Activated CD8-positive, alpha-beta T cell treated with anti-CD3 and anti-CD28 coated beads, Interleukin-2, amount 10 ng/mL, durations not matched to agents 7 days and 5 days (primary cell): ENCODE measurements at regions not wholly inside any gene's neighbourhood (a gene's known extent, or its start where the extent isn't known, plus 50 kb on each side); places are given as distances from the start of the nearest gene placed in this dataset.
A peak's percentile ranks its signal among the peaks of the same experiment; 100 is the strongest.

Experiments used
- ATAC-seq: fragments of 150-1000 bp; cut with Tn5 transposase; one replicate; pipeline ENCODE4 v1.10.0; 2021; ENCODE audit warnings: moderate library complexity
- CTCF ChIA-PET: fragments of 350-600 bp; sonication (Branson Sonifier 250); formaldehyde crosslinking; loops from one replicate; lab custom pipeline; 2021; ENCODE audit warnings: antibody characterized with exemption; lab: Charles Lee
- POLR2A ChIA-PET: fragments of 350-600 bp; sonication (Branson Sonifier 250); formaldehyde crosslinking; loops from one replicate; lab custom pipeline; 2021; ENCODE audit warnings: antibody characterized with exemption; lab: Charles Lee
- DNase-seq: peaks from one replicate; pipeline ENCODE4 v3.0.0-alpha.2; 2020
- H3K27ac Mint-ChIP-seq: one replicate; pipeline ENCODE4 v1.8.0; 2021; ENCODE audit warnings: mild to moderate bottlenecking, mixed read lengths
- H3K27me3 Mint-ChIP-seq: one replicate; pipeline ENCODE4 v1.8.0; 2021; ENCODE audit warnings: low read depth, mixed read lengths
- H3K36me3 Mint-ChIP-seq: one replicate; pipeline ENCODE4 v1.8.0; 2021; ENCODE audit warnings: low read depth, mixed read lengths
- H3K4me1 Mint-ChIP-seq: one replicate; pipeline ENCODE4 v1.8.0; 2021; ENCODE audit warnings: low read depth, mixed read lengths
- H3K4me3 Mint-ChIP-seq: one replicate; pipeline ENCODE4 v1.8.0; 2021; ENCODE audit warnings: mild to moderate bottlenecking, mixed read lengths
- H3K9me3 Mint-ChIP-seq: one replicate; pipeline ENCODE4 v1.8.0; 2022; ENCODE audit warnings: mixed read lengths; ENCODE audit not compliant: insufficient read depth

GRCh38 chr18:22283116-22283395 lies 113.7 kb downstream of the GATA6 start:
- H3K27me3 Mint-ChIP-seq: no peaks in the 10 kb centered on the region
- H3K36me3 Mint-ChIP-seq: no peaks in the 10 kb centered on the region
- no peaks in the 10 kb centered on the region for H3K9me3 Mint-ChIP-seq
- H3K4me1 Mint-ChIP-seq: peaks cover 6% of the 10 kb centered on the region
- DNase-seq (no peak), ATAC-seq (no peak)
- POLR2A ChIA-PET: interaction anchor here (1.5 kb wide), 1 partner anchor 60 kb away, joined by 4 read pairs; no protein-coding TSS in a partner anchor
- CTCF ChIA-PET: no interaction called here
- H3K27ac Mint-ChIP-seq: no peak overlapping the region
- no peak overlapping the region for H3K4me3 Mint-ChIP-seq

GRCh38 chr18:22282311-22283115 lies 113.1 kb downstream of the GATA6 start:
- H3K9me3 Mint-ChIP-seq: no peaks in the 10 kb centered on the region
- H3K27me3 Mint-ChIP-seq: no peaks in the 10 kb centered on the region
- no peak overlapping the region for H3K4me3 Mint-ChIP-seq
- ATAC-seq (peak; percentile 82), DNase-seq (no peak)
- H3K4me1 Mint-ChIP-seq: peaks cover 6% of the 10 kb centered on the region
- ChIA-PET POLR2A (interaction anchor here (1.5 kb wide), 1 partner anchor 60 kb away, joined by 4 read pairs; no protein-coding TSS in a partner anchor), CTCF (no interaction called here)
- no peaks in the 10 kb centered on the region for H3K36me3 Mint-ChIP-seq
- H3K27ac Mint-ChIP-seq: peak overlapping the region; percentile 40

GRCh38 chr18:22280453-22280750 lies 111.0 kb downstream of the GATA6 start:
- Mint-ChIP-seq H3K4me3 (no peak overlapping the region), H3K36me3 (no peaks in the 10 kb centered on the region), H3K27me3 (no peaks in the 10 kb centered on the region), H3K4me1 (peaks cover 6% of the 10 kb centered on the region), H3K9me3 (no peaks in the 10 kb centered on the region), H3K27ac (no peak overlapping the region)
- DNase-seq (no peak), ATAC-seq (no peak)
- CTCF ChIA-PET: no interaction called here
- POLR2A ChIA-PET: no interaction called here

GRCh38 chr18:22279741-22280452 lies 110.5 kb downstream of the GATA6 start:
- Mint-ChIP-seq H3K36me3 (no peaks in the 10 kb centered on the region), H3K9me3 (no peaks in the 10 kb centered on the region), H3K27ac (no peak overlapping the region), H3K4me3 (no peak overlapping the region), H3K4me1 (peaks cover 6% of the 10 kb centered on the region), H3K27me3 (no peaks in the 10 kb centered on the region)
- DNase-seq (no peak), ATAC-seq (no peak)
- POLR2A ChIA-PET: no interaction called here
- CTCF ChIA-PET: no interaction called here

- H3K27ac Mint-ChIP-seq: no peak overlapping the region
- CTCF ChIA-PET: no interaction called here
- no peaks in the 10 kb centered on the region for H3K9me3 Mint-ChIP-seq
These were observed 109.4 kb downstream of the GATA6 start for GRCh38 chr18:22278798-22279197.

GRCh38 chr18:22277758-22278157 lies 108.4 kb downstream of the GATA6 start:
- no peak overlapping the region for H3K4me3 Mint-ChIP-seq
- H3K36me3 Mint-ChIP-seq: no peaks in the 10 kb centered on the region
- H3K27ac Mint-ChIP-seq: no peak overlapping the region
- ATAC-seq: no peak
- ChIA-PET CTCF (no interaction called here), POLR2A (no interaction called here)
- H3K4me1 Mint-ChIP-seq: peaks cover 4% of the 10 kb centered on the region
- no peaks in the 10 kb centered on the region for H3K9me3 Mint-ChIP-seq
- DNase-seq: no peak
- H3K27me3 Mint-ChIP-seq: no peaks in the 10 kb centered on the region

More at GRCh38 chr18:22278798-22279197, 109.4 kb downstream of the GATA6 start:
- Mint-ChIP-seq H3K4me3 (no peak overlapping the region), H3K27me3 (no peaks in the 10 kb centered on the region), H3K36me3 (no peaks in the 10 kb centered on the region), H3K4me1 (peaks cover 6% of the 10 kb centered on the region)
- no peak for ATAC-seq
- DNase-seq: no peak
- POLR2A ChIA-PET: no interaction called here

- H3K27me3 Mint-ChIP-seq: no peaks in the 10 kb centered on the region
- ChIA-PET POLR2A (no interaction called here), CTCF (no interaction called here)
- no peak overlapping the region for H3K4me3 Mint-ChIP-seq
- no peak overlapping the region for H3K27ac Mint-ChIP-seq
- H3K9me3 Mint-ChIP-seq: no peaks in the 10 kb centered on the region
- no peaks in the 10 kb centered on the region for H3K36me3 Mint-ChIP-seq
- DNase-seq (no peak), ATAC-seq (no peak)
- no peaks in the 10 kb centered on the region for H3K4me1 Mint-ChIP-seq
These were observed 106.9 kb downstream of the GATA6 start for GRCh38 chr18:22276334-22276713.

- H3K4me1 Mint-ChIP-seq: no peaks in the 10 kb centered on the region
- POLR2A ChIA-PET: no interaction called here
- DNase-seq (no peak), ATAC-seq (no peak)
- H3K27me3 Mint-ChIP-seq: no peaks in the 10 kb centered on the region
- no peak overlapping the region for H3K4me3 Mint-ChIP-seq
- no peaks in the 10 kb centered on the region for H3K9me3 Mint-ChIP-seq
- H3K36me3 Mint-ChIP-seq: no peaks in the 10 kb centered on the region
- CTCF ChIA-PET: no interaction called here
- H3K27ac Mint-ChIP-seq: no peak overlapping the region
These were observed 106.4 kb downstream of the GATA6 start for GRCh38 chr18:22275706-22276333.

- DNase-seq (no peak), ATAC-seq (no peak)
- CTCF ChIA-PET: no interaction called here
- Mint-ChIP-seq H3K9me3 (no peaks in the 10 kb centered on the region), H3K27me3 (peaks cover 3% of the 10 kb centered on the region), H3K4me3 (no peak overlapping the region), H3K4me1 (no peaks in the 10 kb centered on the region), H3K27ac (no peak overlapping the region), H3K36me3 (no peaks in the 10 kb centered on the region)
- POLR2A ChIA-PET: no interaction called here
These were observed 104.0 kb downstream of the GATA6 start for GRCh38 chr18:22273101-22274039.

- H3K27ac Mint-ChIP-seq: no peak overlapping the region
- no peak for DNase-seq
- ChIA-PET CTCF (no interaction called here), POLR2A (interaction anchor here (0.7 kb wide), 1 partner anchor 36 kb away, joined by 3 read pairs; no protein-coding TSS in a partner anchor)
- peaks cover 3% of the 10 kb centered on the region for H3K27me3 Mint-ChIP-seq
- ATAC-seq: no peak
- no peaks in the 10 kb centered on the region for H3K36me3 Mint-ChIP-seq
- H3K4me1 Mint-ChIP-seq: no peaks in the 10 kb centered on the region
- no peaks in the 10 kb centered on the region for H3K9me3 Mint-ChIP-seq
- no peak overlapping the region for H3K4me3 Mint-ChIP-seq
These were observed 102.9 kb downstream of the GATA6 start for GRCh38 chr18:22272242-22272641.

- POLR2A ChIA-PET: no interaction called here
These were observed 101.6 kb downstream of the GATA6 start for GRCh38 chr18:22271030-22271429.

More at GRCh38 chr18:22271030-22271429, 101.6 kb downstream of the GATA6 start:
- H3K27me3 Mint-ChIP-seq: peaks cover 3% of the 10 kb centered on the region
- H3K9me3 Mint-ChIP-seq: no peaks in the 10 kb centered on the region
- H3K27ac Mint-ChIP-seq: no peak overlapping the region
- CTCF ChIA-PET: no interaction called here
- H3K4me3 Mint-ChIP-seq: no peak overlapping the region
- no peaks in the 10 kb centered on the region for H3K36me3 Mint-ChIP-seq
- DNase-seq (no peak), ATAC-seq (no peak)
- H3K4me1 Mint-ChIP-seq: no peaks in the 10 kb centered on the region
